GM18502 (cell line): ENCODE measurements at regions not wholly inside any gene's neighbourhood (a gene's known extent, or its start where the extent isn't known, plus 50 kb on each side); places are given as distances from the start of the nearest gene placed in this dataset.

Source experiments
- ATAC-seq: cut with Tn5 transposase; IDR thresholded peaks from one replicate; pipeline ENCODE4 v1.9.1; 2021; ENCODE audit warnings: mild to moderate bottlenecking; ENCODE audit not compliant: unreplicated experiment, poor library complexity

DNA sequence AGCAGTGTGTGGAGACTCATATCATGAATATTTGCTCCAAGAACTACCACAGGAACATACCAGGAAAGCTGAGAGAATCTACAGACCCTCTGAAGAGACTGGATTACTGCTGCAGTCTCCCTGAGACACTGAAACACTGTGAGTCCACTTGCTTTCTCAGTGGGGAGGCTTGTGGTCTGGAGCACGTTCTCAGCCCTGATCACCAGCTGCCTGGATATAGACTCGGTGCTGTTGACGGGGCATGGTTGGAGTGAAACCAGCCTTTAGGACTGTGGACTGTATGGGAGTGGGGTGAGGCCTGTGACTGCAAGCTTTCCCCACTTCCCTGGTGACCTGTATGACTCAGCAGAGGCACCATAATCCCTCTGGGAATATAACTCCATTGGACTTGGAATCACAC lies 525.8 kb upstream of the FBXO33 start:
- ATAC-seq, result peak; percentile 70

DNA sequence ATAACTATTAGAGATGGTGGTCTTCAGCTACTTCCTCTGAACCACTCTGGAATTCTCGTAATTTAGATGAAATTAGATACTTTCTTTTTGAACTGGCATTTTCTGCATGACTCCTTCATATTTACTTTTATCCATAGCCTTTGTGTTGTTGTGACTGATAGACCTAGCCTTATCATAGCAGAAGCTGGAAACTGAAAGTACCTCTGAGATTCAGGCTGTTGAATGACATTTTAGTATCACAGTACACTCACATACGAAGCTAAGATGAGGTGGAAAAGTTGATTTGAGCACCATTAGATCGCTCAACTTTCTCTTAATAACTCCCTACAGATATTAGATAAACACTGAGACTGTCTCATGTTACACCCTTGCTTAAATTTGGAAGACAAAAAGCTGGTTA lies 525.1 kb upstream of the FBXO33 start:
- peak; percentile 53 for ATAC-seq

- no peak for ATAC-seq
Measured at GRCh38 chr14:39956372-39956771, 524.1 kb upstream of the FBXO33 start.

- ATAC-seq, result no peak
Measured at GRCh38 chr14:39948235-39948634, 516.0 kb upstream of the FBXO33 start.

DNA sequence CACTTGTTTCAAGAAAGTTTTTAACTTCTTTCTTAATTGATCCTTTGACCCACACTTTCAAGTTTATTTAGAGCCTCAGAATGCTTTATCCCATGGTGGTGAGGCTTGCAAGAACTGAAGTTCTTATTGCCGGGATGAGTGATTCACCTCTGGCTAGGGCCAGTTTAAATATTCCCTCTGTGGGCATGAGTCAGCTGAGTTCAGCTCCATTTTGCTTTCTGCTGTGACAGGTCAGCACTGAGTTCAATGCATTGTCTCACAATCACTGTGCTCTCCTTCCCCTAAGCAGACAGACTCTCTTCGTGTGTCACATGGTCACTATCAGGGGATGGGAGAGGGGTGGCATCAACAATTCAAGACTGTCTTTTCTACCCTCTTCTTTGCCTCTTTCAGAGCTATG lies 514.6 kb upstream of the FBXO33 start:
- ATAC-seq, result no peak

DNA sequence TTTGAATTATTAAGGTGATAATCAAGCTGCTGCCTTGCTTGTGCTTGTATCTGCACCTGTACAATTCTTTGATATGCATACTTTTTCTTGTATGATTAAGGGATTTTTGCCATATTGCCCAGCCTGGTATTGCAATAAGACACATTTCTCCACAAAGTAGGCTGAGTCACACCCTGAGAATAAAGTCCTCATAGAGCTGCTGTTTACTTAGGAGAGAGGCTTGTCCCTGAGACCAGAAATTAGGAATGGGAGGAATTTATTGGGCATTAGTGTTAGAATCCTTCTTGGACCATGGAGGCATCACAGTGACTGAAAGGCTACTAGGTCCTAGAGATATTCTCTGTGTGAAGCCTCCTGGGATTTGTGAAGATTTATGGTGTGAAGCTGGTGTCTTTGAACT lies 506.8 kb upstream of the FBXO33 start:
- ATAC-seq, result no peak

DNA sequence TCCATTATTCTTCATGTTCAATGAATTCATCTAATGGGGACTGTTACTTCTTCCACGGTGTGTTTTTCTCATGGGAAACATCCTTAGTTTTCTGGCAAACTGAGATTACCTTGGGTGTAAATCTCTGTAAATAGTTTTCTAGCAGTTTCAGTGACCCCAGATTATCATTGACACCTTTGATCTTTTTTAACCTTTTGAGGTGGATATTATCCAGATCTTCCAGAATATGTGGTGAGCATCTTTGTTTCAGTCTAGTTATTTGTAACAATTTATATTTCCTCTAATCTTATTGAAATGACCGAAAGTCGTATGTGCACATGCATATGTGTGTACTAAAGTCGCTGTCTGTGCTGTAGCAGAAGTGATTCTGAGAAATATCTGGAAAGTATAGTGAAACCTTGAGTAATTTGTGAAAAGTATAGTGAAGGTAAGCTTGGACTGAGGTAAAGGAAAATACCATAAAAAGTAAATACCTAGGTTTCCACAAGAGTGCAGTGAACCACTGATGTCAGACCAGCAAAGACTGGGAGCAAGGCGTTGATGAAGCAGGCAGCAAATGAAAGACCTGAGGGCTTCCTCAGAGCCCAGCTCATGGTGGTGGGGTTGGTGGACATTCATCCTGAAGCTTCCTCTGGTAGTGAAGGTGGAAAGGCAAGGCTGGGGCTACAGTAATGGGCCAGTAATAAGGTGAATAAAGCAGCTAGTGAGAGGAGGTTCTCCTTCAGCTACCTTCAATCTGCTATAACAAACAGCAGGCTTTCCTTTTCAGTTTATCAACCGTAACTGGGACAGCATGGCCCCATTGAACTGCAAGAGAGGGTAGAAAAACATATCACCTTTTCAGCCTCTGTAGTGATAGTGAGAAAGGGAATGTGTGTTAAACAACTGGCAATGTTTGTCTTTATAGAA lies 480.2 kb upstream of the FBXO33 start:
- peak; percentile 90 for ATAC-seq

GRCh38 chr14:39897657-39898056 lies 465.4 kb upstream of the FBXO33 start:
- ATAC-seq, result no peak

DNA sequence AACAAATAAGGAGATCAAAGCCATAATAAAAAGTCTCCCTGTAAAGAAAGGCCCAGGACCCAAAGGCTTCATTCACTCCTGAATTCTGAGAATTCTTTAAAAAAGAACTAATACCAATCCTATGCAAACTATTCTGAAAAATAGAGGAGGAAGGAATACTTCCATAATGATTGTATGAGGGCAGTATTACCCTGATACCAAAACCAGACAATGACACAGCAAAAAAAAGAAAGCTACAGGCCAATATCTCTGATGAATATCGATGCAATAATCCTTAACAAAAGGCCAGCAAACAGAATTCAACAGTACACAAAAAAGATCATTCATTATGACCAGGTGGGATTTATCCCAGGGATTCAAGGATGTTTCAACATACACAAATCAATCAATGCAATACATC lies 457.8 kb upstream of the FBXO33 start:
- no peak for ATAC-seq

DNA sequence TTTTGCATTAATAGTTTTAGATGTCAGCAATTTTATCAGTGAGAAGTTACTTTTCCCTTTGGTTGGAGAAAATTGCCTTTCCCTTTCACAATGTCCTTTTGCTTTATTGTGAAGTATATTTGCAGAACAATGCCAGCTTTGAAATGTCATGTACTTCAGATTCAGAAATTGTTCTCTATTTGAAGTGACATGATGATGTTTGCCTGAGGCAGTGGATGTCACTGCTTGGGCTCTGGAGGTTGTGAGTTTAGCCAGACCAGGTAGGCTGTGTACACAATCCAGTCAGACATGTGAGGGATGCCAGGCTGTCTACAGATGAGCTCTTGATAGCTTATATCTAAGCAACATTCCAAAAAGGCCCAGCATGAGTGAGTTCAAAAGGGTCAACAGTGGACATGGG lies 451.9 kb upstream of the FBXO33 start:
- no peak for ATAC-seq

DNA sequence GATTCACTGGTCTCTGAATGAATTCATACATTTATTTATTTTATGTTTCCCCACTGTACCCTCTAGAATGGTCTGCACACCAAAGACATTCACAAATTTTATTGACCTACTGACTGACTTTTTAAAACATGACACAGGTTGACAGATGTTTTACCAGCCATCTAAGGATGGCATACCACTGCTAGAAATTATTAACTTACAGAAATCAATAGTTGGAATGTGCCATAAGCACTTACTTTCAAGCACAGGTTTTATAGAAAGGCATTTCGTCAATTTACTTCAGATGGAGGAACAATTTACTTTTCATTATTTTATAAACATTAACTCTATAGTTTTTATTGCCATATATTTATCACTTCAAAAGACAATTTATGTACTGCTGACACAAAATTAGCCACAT lies 448.7 kb upstream of the FBXO33 start:
- ATAC-seq, result no peak

GRCh38 chr14:39880106-39880695 lies 448.0 kb upstream of the FBXO33 start:
- no peak for ATAC-seq

DNA sequence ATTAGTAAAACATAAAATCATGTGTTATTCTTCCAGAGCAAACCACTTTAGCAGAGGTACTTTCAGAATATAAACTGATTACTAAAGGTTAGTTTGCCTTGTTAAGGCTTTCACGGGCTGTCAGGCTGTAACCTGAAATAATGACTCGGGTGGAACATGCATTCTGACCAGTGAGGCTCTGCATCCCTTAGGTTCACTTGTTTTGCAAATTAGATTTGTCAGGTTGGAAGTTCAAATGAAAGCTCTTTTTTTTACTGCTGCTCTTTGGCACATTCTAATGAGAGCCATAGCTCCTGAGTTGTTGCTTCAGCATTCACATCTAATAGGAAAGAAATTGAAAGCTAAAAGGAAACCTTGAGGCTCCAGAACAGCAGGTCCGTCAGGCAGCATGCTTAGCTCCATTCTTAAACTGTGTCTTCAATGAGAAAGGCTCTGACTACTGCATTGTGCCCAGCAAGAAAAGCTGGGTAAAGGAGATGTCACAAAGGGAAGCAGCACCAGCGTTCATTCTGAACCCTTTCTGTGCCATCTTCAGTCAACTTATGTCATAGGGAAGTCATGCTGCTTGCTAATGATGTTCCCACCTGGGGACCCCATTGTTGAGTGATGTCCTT lies 445.5 kb upstream of the FBXO33 start:
- ATAC-seq, result no peak

DNA sequence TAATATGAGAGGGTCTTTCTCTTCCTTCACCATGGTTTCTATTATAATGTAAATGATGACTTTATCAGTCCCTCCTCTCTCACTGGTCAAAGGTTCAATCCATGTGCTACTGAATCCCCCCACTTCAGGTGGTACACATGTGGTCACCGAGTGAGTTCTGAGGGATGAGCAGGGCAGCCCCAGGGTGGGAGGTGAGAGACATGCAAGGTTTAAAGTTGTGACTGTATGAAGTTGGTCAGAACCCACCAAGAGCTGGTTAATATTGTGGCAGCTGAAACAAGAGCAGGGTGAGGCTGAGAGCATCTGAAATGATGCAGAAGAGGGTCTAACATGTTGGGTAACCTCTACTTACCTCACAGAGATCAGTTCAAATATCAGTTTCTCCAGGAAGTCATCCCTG lies 444.7 kb upstream of the FBXO33 start:
- ATAC-seq, result no peak

GRCh38 chr14:39875028-39875427 lies 442.8 kb upstream of the FBXO33 start:
- no peak for ATAC-seq

- ATAC-seq, result no peak
Measured at GRCh38 chr14:39873791-39874190, 441.6 kb upstream of the FBXO33 start.

DNA sequence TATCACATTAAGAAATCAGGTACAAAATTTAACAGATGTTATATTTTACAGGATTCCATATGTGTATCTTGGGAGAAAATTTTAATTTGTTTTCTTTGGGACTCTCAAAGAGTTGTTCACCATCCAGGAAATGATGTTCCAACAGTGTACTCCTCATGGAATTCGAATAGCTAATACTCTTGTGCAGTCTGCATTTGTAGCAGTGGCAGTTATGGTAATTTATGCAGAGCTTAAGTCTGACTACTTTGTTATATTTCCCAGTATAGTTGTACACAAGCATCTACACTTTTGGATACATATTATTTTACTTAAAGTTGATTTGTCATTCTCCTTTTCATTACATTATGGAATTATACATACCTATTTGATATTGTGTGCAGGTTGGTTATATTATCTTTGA lies 436.7 kb upstream of the FBXO33 start:
- ATAC-seq, result no peak

DNA sequence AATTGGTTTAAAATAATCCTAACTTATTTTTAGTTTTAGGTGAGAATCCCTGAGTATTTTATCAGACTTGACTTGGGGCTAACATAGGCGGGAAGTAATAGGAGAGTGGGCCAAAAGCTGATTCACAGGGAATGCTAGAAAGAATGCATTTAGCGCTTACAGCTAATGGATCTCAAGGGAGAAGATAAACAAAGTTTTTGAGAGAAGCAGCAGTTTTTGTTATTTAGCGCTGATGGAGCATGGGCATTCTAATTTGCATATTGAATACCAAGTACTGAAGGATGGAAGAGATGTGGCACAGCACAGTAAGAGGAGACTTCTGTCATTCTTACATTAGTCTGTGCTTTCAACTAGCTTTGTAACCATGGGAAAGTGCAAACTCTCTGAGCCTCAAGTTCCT lies 436.0 kb upstream of the FBXO33 start:
- ATAC-seq, result no peak

DNA sequence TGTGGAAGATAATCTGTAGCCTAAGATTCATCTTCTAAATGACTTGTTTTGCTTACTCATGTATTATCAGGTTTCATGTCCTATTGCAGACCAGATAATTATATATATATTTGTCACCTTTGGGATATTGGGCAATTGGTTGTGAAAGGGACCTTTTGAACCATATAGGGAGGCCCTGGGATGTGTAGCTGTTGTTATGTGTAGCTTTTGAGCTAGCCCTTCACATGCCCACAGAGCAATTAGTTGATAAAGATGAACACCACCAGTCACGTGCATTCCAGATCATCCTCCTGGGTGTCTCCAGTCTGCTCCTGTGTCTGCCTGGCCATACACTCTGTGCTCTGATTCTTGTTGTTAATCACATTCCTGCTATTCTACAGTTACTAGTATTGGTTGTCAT lies 431.2 kb upstream of the FBXO33 start:
- ATAC-seq, result no peak

DNA sequence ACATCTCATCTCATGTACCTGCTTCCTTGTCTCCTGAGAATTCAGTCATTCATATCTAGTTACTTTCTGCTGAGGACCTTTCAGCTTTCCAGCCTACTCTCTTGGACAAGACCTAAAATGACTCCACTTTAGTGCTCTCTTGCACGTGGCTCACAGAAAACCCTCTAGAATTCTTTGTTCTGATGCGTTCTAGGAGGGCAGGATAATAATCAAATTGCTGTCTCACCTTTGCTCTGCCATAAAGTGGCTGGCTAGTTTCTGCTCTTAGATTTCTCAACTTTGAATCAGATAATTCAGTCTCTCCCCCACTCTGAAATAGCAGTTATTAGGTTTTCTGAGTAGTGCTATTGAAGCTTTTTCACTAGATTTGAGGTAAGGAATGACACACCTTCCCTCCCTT lies 429.5 kb upstream of the FBXO33 start:
- no peak for ATAC-seq

- ATAC-seq, result no peak
Measured at GRCh38 chr14:39861229-39861600, 429.0 kb upstream of the FBXO33 start.
